ENCODE measurements at regions not wholly inside any gene's neighbourhood (a gene's known extent, or its start where the extent isn't known, plus 50 kb on each side); places are given as distances from the start of the nearest gene placed in this dataset.

DNA sequence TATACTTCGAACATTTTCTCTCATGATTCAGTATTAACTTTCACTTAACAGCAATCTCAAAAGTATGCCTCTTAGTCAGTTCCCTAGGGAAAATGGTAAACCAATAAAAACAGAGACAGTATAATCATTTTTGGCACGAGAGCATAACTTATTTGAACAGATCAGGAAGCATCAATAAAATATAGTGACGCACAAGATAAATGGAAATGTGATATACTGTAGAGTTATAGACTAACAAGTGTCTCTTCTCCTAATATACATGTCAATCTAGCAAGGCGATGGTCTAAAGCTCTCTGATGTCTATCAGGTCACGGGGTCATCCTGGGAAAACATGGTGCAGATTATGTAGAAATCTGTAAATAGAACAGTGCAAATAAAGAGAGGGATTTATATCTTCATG lies 131.6 kb downstream of the HGF start:
- Histone ChIP-seq H3K36me3 (ENCODE audit: control insufficient read depth, insufficient read depth, low read length) (no peaks in the 10 kb centered on the region), H3K9ac (ENCODE audit: insufficient read depth, low read length) (no peak overlapping the region), H3K9me3 (ENCODE audit: control insufficient read depth, insufficient read depth, low read depth, low read length) (no peaks in the 10 kb centered on the region), H3K27me3 (ENCODE audit: control insufficient read depth, insufficient read depth, low read length) (no peaks in the 10 kb centered on the region), H4K20me1 (ENCODE audit: control insufficient read depth, extremely low read depth, insufficient read depth, low read length) (no peaks in the 10 kb centered on the region), H3K79me2 (ENCODE audit: control insufficient read depth, insufficient read depth, low read length) (no peaks in the 10 kb centered on the region), H3K27ac (ENCODE audit: insufficient read depth, low read length) (peak overlapping the region; percentile 22), H3K4me1 (ENCODE audit: control insufficient read depth, extremely low read depth, insufficient read depth, low read length) (no peaks in the 10 kb centered on the region), H3K4me3 (replicated peaks in 1 of 4; ENCODE audit: control extremely low read depth in 1 of 4, insufficient read depth in 1 of 4, low read depth in 3 of 4, low read length in 4 of 4) (no peak overlapping the region), H3K4me2 (ENCODE audit: extremely low read depth, insufficient read depth, low read length) (no peak overlapping the region), H2AFZ (ENCODE audit: low read length) (no peak overlapping the region)
- peak; percentile 67 to 79 for DNase-seq (ENCODE audit: low read depth in 2 of 2)
- TF ChIP-seq, protein P1, sequence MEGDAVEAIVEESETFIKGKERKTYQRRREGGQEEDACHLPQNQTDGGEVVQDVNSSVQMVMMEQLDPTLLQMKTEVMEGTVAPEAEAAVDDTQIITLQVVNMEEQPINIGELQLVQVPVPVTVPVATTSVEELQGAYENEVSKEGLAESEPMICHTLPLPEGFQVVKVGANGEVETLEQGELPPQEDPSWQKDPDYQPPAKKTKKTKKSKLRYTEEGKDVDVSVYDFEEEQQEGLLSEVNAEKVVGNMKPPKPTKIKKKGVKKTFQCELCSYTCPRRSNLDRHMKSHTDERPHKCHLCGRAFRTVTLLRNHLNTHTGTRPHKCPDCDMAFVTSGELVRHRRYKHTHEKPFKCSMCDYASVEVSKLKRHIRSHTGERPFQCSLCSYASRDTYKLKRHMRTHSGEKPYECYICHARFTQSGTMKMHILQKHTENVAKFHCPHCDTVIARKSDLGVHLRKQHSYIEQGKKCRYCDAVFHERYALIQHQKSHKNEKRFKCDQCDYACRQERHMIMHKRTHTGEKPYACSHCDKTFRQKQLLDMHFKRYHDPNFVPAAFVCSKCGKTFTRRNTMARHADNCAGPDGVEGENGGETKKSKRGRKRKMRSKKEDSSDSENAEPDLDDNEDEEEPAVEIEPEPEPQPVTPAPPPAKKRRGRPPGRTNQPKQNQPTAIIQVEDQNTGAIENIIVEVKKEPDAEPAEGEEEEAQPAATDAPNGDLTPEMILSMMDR (conservative IDR thresholded peaks at IDR 0.05 in 1 of 2, IDR thresholded peaks at IDR 0.05 in 1 of 2; ENCODE audit: low read depth in 1 of 2, low read length in 2 of 2) = no peak
- no peak for TF ChIP-seq EZH2 (IDR thresholded peaks at IDR 0.05; ENCODE audit: low read length, missing control alignments)

DNA sequence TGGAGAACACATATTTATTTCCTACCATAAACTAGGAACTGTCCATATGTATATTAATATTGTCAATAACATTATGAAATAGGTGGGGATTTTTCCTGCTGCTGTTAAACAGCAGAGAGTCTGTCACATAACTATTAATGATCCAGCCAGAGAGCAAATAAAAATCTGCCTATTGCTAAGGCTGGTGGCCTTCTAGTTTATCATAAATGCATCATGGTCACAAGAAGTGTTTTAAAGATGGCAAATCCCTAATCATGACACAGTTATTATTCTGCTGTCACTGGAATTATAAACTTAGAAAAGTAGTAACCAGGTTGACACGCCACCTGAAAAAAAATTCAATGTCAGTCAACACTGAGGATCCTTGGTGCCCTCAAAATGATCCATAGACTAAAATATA lies 132.3 kb downstream of the HGF start:
- Histone ChIP-seq H3K4me2 (ENCODE audit: extremely low read depth, insufficient read depth, low read length) (no peak overlapping the region), H3K9me3 (ENCODE audit: control insufficient read depth, insufficient read depth, low read depth, low read length) (no peaks in the 10 kb centered on the region), H3K4me1 (ENCODE audit: control insufficient read depth, extremely low read depth, insufficient read depth, low read length) (no peaks in the 10 kb centered on the region), H3K36me3 (ENCODE audit: control insufficient read depth, insufficient read depth, low read length) (no peaks in the 10 kb centered on the region), H3K27me3 (ENCODE audit: control insufficient read depth, insufficient read depth, low read length) (no peaks in the 10 kb centered on the region), H2AFZ (ENCODE audit: low read length) (no peak overlapping the region), H3K4me3 (replicated peaks in 1 of 4; ENCODE audit: control extremely low read depth in 1 of 4, insufficient read depth in 1 of 4, low read depth in 3 of 4, low read length in 4 of 4) (no peak overlapping the region), H3K79me2 (ENCODE audit: control insufficient read depth, insufficient read depth, low read length) (no peaks in the 10 kb centered on the region), H3K9ac (ENCODE audit: insufficient read depth, low read length) (no peak overlapping the region), H3K27ac (ENCODE audit: insufficient read depth, low read length) (peak overlapping the region; percentile 22), H4K20me1 (ENCODE audit: control insufficient read depth, extremely low read depth, insufficient read depth, low read length) (no peaks in the 10 kb centered on the region)
- DNase-seq (ENCODE audit: low read depth in 2 of 2) = no peak
- no peak for TF ChIP-seq EZH2 (IDR thresholded peaks at IDR 0.05; ENCODE audit: low read length, missing control alignments)
- TF ChIP-seq, protein P1 (conservative IDR thresholded peaks at IDR 0.05 in 1 of 2, IDR thresholded peaks at IDR 0.05 in 1 of 2; ENCODE audit: low read depth in 1 of 2, low read length in 2 of 2) = no peak

DNA sequence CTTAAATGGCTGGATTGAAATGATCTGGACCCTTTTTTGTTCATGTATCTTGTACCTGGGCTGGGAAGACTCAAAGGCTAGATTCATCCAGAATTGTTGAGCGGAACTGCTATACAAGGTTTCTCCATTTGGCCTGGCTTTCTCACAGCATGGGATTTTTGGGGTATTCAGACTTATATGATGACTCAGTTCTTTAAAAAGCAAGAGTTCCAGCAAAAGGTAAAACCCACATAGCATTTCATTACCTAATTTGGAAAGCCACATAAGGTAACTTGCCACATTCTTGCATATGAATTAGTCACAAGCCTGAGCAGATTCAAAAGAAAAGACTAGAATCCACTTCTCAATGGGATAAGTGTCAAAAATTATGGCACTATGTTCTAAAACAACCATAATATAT lies 137.4 kb downstream of the HGF start:
- Histone ChIP-seq H3K79me2 (ENCODE audit: control insufficient read depth, insufficient read depth, low read length) (no peaks in the 10 kb centered on the region), H3K4me1 (ENCODE audit: control insufficient read depth, extremely low read depth, insufficient read depth, low read length) (peaks cover 3% of the 10 kb centered on the region), H4K20me1 (ENCODE audit: control insufficient read depth, extremely low read depth, insufficient read depth, low read length) (no peaks in the 10 kb centered on the region), H3K27ac (ENCODE audit: insufficient read depth, low read length) (no peak overlapping the region), H3K9me3 (ENCODE audit: control insufficient read depth, insufficient read depth, low read depth, low read length) (no peaks in the 10 kb centered on the region), H2AFZ (ENCODE audit: low read length) (no peak overlapping the region), H3K9ac (ENCODE audit: insufficient read depth, low read length) (no peak overlapping the region), H3K4me2 (ENCODE audit: extremely low read depth, insufficient read depth, low read length) (no peak overlapping the region), H3K36me3 (ENCODE audit: control insufficient read depth, insufficient read depth, low read length) (no peaks in the 10 kb centered on the region), H3K4me3 (replicated peaks in 1 of 4; ENCODE audit: control extremely low read depth in 1 of 4, insufficient read depth in 1 of 4, low read depth in 3 of 4, low read length in 4 of 4) (no peak overlapping the region), H3K27me3 (ENCODE audit: control insufficient read depth, insufficient read depth, low read length) (no peaks in the 10 kb centered on the region)
- TF ChIP-seq EZH2 (IDR thresholded peaks at IDR 0.05; ENCODE audit: low read length, missing control alignments) = no peak
- TF ChIP-seq, protein P1 (conservative IDR thresholded peaks at IDR 0.05 in 1 of 2, IDR thresholded peaks at IDR 0.05 in 1 of 2; ENCODE audit: low read depth in 1 of 2, low read length in 2 of 2) = no peak
- DNase-seq (ENCODE audit: low read depth in 2 of 2) = peak in 1 of 2 donors; percentile 84

Measured in fibroblast of lung (primary cell).